OCI-LY1 (cell line): ENCODE measurements at regions not wholly inside any gene's neighbourhood (a gene's known extent, or its start where the extent isn't known, plus 50 kb on each side); places are given as distances from the start of the nearest gene placed in this dataset.
A peak's percentile ranks its signal among the peaks of the same experiment; 100 is the strongest.

Source experiments
- CTCF ChIP-seq: fragments of 200-600 bp; sonication (generic), shearing (Covaris generic); IDR thresholded peaks from 2 replicates; pipeline ENCODE4 v1.5.1; 2017; ENCODE audit warnings: mild to moderate bottlenecking, antibody characterized with exemption, low read length, moderate library complexity, mixed read lengths
- EZH2 ChIP-seq: fragments of 200-600 bp; sonication (generic), shearing (Covaris generic); IDR thresholded peaks from 2 replicates; pipeline ENCODE4 v1.8.0; 2017; ENCODE audit warnings: borderline replicate concordance, mixed run types, mild to moderate bottlenecking, antibody characterized with exemption, low read length, moderate library complexity, mixed read lengths

- peak; percentile 21; the same call in 1 of the 2 replicates for TF ChIP-seq CTCF
- TF ChIP-seq EZH2 = no peak
These were observed 1693.1 kb upstream of the TENM3 start for GRCh38 chr4:180550106-180550505.
